HG03469 (cell line): ENCODE measurements at regions not wholly inside any gene's neighbourhood (a gene's known extent, or its start where the extent isn't known, plus 50 kb on each side); places are given as distances from the start of the nearest gene placed in this dataset.

ENCODE experiments used
- ATAC-seq: cut with Tn5 transposase; IDR thresholded peaks from one replicate; pipeline ENCODE4 v1.9.1; 2021; ENCODE audit warnings: mild to moderate bottlenecking, moderate library complexity, moderate number of reproducible peaks; ENCODE audit not compliant: unreplicated experiment

- no peak for ATAC-seq
These were observed 65.8 kb upstream of the BRINP1 start for GRCh38 chr9:119435076-119435475.

DNA sequence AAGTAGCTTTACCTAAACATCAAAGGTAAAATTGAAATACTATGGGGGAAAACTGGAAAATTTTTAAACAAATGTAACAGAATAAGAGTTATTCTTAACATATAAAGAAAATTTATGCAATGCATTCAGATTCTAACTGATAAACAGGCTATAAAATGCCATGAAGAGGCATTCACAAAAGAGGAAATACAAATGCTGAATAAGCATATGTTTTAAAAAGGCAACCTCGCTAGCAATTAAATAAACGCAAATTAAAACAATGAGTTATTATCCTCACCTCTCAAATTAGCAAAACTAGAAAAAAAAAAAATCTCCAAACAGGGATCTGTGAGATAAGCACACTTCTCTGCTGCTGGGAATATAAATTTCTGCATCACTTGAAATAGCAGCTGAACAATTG lies 63.2 kb upstream of the BRINP1 start:
- no peak for ATAC-seq

DNA sequence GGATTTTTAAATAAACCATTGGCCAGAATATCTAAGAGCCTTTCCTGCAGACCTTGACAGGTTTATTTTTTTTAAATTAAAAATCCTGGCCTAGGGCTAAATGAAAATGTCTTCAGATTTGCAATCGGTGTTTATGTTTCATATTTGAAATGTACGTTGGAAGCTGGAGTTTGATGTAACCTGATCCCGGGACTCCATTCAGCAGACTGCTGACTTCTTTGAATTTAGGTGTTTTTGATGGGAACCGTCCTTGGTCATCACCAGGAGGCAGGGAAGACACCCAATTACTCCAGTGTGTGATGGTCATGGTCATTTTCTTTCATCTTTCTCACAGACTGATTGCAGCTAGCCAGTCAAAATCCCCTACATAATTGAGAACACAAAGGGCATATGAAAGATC lies 60.1 kb upstream of the BRINP1 start:
- ATAC-seq = no peak

DNA sequence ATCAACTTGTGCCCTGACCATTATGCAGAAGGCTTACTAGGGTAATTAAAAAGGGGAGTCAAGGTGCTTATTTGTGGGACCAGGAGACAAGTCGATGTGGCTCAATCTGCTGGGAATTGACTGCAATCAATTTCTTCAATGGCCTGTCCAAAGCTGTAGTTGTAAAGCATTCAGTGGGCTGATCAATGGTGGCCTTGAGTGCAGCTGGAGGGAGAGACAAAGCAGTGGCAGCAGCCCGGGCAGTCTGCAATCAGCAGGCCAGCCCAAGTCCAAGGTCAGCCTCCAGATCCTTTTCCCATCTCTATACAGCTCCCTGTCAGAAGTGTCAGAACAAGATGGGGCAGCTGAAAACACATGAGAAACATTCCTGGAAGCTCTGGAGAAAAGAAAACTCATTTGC lies 51.0 kb upstream of the BRINP1 start:
- ATAC-seq = no peak
